NCI-H510A treated with DMSO at 0.1 percent for 48 hours (cell line): ENCODE measurements at regions not wholly inside any gene's neighbourhood (a gene's known extent, or its start where the extent isn't known, plus 50 kb on each side); places are given as distances from the start of the nearest gene placed in this dataset.
A peak's percentile ranks its signal among the peaks of the same experiment; 100 is the strongest.

Experiments used
- DNase-seq: peaks from one replicate; lab custom pipeline; 2025; lab: John Stamatoyannopoulos, UW

DNA sequence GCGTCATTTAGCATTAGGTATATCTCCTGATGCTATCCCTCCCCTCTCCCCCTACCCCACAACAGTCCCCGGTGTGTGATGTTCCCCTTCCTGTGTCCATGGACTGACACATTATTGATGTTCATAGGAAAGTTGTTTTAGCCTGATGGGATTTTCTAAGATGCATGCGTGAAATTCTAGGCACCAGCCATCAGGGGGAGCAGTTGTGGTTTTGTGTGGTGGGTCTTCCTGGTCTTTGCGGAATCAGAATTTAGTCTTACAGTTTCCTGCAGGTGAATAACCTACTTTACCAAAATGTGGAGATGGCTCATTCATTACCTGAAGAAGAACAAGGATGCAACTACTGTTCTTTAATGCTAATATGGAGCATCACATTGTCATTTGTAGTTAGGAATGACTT is 455.0 kb upstream of the THBS1 start:
- DNase-seq: peak; percentile 26

DNA sequence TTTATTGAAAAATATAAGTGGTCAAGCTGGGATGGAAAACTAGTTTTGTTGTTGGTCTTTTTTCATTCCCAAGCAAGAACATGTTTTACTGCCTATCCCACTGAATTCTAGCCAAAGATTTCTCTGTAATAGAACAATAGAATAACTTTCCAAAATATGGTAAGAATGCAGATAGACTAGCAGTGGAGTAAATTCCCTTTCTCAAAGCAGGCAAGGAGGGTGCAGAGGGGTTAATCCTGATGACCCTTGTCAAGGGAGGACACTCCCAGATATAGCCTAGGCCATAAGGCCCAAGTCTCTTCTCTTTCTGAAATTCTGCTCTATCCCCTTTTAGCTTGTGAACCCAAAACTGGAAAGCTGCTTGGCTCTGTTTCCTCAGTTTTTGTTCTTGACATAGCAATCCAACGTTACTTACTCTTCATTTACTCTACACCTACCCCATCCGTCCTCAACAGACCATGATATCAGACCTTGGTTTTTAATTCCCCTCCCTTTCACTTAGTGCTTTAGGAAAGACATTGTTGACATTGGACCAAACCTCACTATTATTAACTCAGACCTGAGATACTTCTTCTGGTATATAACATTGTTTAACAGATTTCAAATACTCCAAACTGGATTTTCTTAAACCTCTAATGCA is 453.6 kb upstream of the THBS1 start:
- DNase-seq: no peak

DNA sequence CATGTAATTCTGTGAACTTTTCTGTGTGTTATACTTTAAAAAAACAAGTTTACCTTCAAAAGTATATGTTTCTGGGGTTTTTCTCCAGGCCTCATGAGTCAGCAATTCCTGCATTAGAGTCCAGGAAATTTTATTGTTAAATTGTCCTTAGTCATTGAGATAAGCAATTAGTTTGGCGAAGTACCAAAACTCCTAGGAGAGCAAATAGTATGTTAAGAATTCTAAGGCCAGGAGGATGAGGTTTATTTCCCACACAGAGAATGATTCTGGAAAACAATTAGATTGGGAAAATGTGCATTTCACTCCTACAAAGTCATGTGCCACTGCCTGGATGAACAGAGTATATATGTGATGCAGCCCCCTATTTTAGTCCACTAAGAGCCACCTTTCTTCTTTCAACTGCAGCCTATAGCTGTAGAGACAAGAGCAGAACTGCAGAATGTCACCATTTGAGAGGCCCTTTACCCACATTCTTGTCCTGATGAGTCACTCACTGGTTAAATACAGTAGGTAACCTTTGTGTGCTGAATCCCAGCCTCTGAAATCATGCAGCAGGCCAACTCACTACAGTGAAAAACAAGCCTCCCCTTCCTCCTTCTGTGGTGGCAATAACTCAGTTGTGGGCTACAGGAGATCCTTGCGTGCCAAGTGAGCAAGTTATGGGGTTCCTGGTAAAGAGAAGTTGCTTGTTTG is 452.8 kb upstream of the THBS1 start:
- DNase-seq: peak; percentile 53

DNA sequence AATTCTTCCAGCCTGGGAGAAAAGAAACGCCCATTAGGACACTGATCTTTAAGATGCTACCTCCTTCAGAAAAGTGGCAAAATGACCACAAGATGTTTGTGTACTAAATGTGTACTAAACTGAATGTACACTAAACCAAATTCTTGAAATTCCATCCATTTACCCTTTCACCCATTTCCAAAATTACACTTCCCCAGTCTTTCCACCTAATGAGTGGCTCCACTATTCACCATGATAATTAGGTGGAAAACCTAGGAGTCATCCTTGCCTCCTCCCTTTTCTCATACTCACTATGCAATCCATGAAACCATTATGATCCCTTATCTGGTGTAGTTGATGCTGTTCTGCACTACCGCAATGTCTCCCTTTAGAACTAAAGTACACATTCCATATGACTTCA is 452.1 kb upstream of the THBS1 start:
- no peak for DNase-seq

DNA sequence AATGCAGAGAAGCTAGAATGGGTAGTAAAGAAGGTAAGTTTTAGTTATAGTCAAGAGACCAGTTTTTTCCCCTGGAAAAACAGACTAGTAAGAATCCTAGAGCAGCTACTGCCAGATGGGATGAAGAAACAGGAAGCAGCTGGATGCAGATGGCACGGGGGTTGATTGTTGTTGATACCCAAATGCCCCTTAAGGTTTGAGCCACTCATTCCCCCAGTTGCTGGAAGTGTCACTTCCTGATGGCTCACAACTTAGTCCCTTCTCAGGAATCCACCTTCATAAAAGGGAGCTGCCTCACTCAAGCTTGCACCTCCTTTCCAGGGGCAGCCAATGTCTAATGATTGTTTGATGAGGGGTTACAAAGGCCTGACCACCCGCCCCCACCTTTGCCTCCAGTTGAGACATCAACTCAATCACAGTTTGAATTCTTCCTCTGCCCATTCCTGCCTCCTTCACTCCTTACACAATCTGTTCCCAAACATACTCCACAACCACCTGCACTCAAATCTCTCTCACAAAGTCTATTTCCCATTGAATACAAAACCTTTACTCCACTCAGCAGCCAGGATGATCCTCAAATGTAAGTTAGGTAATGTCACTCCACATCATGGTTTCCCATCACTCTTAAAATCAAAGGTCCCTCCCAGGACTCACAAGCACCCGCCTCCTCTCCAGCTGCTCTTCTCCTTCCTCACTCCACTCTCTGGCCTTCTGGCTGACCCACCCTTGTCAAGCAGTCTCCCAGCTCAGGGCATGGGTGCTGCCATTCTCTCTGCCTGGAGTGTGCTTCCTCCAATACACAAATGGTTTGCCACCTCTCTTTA is 450.1 kb upstream of the THBS1 start:
- DNase-seq: no peak

DNA sequence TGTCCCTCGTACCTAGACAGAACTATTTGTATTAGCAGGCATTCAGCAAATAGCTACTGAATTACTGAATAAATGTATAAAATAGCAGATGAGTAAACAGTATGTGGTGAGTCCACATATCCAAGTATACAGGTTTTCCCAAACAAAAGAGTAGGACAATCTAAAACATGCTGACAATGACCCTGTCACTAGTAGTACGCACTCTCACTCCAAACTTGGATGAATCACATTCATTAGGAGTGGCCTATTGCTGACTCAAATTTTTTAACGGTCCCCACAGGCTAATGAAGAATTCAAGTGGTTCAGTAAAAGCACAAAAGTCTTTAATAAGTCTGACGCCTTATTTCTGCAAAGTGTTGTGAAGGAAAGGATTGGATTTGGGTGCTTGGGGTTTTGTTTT is 449.3 kb upstream of the THBS1 start:
- DNase-seq: no peak

DNA sequence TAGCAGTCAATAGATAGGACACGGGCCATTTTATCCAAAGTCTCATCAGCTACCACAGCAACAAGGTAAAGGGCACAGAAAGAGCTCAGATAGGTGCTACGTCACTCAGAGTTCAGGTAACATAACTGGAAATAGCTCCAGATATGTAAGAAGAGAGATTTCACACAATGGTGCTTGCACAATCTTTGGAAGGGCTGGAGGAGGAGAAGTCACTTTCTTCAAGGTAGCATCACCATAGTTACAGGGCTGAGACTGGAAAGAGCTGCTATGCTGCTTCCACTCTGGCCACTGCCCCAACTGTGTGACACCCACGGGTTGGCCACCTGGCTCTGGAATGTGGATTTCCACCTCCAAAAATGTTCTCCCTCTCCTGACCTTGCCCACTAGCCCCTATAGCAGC is 448.8 kb upstream of the THBS1 start:
- DNase-seq: no peak

DNA sequence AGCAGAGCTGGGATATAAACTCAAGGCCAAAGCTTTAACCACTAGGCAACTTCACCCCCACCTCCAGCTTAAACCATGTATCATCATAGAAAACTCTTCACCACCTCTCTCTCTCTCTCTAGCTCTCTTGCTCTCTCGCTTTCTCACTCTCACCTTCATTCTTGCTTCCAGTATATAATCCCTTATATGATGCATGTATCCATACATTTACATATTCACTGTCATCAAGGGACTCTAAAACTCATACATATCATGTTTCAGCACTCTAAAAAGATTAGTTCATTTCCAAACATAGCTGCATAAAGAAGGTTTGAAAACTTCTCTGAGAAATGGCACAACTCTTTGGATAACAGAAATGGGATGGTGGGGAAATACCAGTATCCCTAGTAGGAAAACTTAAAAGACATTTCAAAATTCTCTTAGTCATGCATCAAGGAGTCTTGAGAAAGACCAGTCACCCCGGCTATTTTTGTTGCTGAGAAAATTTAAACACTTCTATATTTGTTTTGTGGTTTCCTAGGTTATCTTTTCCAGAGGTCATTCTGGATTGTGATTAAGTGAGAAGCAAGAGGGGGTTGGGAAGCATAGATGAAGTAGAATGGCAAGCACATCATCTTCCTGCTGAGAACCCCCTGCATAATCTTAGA is 447.8 kb upstream of the THBS1 start:
- DNase-seq: no peak

DNA sequence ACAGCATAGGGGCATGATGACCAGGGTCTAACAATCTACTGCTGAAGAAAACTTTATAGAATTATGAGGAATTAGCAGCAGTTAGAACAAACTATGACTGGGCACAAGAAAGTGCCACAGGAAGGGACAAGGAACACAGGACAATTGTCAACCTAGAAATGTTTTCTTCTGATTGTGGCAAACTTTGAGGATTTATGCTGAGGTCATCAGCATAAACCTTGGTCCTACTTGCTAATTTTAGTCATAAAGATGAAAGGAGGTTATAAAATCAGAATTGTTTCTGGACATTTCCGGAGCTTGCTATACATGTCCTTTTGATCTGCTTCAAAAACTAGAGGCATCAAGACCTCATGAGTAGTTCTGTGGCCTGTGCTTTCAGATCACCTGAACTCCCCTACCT is 446.6 kb upstream of the THBS1 start:
- DNase-seq: no peak

DNA sequence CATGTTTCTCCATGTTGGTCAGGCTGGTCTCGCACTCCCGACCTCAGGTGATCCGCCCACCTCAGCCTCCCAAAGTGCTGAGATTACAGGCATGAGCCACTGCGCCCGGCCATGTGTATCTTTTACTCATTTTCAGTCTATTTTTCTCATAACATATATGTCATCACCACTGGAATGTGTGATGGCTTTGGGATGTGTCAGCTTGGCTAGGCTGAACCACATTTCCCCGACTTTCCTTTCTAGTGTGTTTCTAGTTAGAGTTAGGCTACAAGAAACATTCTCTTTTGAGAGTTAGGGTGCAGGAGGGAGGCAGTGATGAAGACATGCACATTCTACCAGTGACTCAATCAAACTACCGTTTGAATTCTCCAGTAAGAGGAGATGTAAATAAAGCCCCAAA is 444.9 kb upstream of the THBS1 start:
- DNase-seq: no peak

DNA sequence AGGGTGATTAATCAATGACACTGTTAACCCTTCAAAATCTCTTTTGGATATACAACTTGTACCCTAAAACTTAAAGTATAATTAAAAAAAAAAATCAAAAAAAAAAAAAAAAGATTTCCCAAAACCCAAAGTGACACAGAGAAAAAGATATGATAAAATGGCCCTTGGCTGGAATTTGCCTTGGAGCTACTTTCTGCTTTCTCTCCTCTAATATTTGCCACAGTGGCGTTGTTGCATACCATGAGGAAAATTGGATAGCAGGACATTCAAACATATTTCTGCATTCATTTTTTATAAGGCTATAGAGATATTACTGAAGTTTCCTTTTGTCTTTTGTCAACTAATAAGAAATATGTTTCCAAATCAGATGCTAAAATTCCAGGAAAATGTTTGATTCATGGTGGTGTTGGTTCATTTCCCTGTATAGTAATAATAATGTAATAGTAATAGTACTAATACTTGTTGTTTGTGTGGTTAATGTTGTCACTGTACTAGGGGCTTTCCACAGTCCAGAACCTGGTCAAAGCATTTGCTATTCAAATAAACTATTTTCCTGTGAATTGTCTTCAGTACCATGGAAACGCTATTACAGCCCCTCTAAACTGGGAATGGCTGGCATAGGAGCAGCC is 441.3 kb upstream of the THBS1 start:
- DNase-seq: no peak

DNA sequence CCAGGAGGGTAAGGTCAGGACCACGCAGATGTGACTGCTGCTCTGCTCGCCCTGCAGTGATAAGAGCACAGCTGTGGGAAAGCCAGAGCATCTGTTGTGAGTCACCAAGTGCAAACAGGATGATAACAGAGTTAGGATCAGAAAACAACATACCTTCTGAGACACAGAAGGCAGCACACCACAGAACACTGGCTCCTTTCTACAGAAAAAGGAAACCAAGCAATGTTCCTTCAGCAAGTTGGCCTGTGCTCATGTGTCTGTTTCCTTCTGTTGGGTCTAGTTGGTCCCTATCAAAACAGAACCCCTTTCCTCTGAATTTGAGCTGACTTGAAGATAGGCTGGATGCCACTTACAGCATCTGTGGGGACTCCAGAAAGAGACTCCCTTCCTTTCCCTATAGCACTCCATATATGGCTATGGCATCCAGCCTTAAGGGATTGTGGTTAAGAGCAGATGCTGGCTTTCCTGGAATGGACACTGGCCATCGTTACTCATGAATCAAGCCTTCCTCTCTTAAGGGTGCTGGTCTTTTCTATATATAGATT is 440.7 kb upstream of the THBS1 start:
- DNase-seq: no peak

DNA sequence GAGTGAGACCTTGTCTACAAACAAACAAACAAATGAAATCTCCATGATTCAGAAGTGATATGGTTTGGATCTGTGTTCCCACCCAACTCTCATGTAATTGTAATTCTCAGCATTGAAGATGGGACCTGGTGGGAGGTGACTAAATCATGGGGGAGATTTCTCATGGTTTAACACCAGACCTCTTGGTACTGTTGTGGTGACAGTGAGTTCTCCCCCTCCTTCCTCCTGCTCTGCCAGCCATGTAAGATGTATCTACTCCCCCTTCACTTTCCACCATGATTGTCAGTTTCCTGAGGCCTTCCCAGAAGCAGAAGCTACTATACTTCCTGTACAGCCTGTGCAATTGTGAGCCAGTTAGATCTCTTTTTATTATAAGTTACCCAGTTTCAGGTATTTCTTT is 438.4 kb upstream of the THBS1 start:
- DNase-seq: no peak

DNA sequence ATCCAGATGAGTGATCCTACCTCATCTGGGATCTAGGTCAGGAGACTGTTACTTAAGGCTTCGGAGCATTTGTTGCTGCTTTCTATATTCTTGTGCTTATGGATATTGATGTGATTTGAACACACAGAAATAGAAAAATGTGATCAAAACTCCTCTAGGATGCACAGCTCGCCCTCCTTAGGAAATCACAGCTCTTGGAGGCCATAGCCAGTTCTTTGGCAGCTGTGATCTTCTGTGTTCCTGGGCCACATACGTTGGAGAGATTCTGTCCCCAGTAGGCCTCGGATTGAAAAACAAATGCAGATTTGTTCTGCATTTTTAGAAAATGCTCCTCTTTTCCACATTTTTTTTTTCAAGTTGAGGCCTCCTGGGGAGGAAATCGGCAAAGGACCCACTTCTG is 437.4 kb upstream of the THBS1 start:
- DNase-seq: no peak

DNA sequence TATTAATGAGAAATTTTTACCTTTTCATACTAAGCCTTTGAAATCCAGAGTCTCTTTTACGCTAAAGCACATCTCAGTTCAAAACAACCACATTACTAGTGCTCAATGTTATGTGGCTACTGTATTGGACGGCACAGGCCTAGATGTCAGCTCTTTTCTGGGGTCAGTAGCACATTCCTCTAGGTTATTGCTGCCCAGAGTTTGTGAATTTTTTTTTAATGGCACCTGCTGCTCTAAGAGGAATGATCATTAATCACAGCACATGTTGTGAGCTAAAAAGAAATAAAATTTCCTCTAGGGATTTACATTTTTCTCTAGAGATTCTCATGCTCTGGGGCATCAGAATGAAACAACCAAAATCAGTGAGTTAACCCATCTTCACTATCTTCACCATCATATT is 436.8 kb upstream of the THBS1 start:
- no peak for DNase-seq

DNA sequence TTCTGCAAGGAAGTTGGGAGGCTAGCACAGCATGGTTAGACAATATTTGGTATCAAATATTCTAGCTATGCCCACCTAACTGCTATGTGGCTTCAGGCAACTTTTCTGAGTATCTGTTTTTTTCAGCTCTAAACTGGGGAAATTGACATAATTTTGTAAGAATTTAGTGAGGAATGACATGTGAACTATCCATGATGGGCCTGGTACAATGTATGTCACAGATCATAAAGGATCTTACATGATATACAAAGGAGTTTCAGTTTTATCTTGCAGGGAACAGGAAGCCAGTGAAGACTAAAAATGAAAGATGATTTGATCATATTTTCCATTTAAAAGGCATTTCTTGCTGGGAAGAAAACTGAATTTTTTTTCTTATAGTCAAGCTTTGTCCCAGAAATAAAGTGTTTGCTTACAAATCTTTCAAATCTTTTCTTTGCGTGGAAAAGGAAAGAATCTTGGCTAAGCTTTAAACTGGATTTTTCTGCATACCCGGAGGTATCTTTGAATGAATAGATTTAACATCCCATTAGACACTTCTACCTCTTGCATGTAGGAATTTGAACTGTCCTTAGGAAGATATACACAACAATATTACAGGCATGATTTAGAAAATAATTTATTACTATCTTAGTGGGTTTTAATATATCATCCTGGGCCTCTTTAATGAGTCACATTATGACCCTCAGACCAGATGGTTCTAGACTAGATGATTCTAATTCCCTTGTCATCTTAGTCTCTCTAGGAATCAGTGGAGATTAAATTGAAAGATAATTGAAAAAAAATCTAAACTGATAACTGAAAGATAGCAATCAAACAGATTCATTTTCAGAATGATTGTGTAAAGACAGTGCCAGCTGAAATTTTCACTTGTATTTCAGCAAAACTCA is 436.0 kb upstream of the THBS1 start:
- no peak for DNase-seq

DNA sequence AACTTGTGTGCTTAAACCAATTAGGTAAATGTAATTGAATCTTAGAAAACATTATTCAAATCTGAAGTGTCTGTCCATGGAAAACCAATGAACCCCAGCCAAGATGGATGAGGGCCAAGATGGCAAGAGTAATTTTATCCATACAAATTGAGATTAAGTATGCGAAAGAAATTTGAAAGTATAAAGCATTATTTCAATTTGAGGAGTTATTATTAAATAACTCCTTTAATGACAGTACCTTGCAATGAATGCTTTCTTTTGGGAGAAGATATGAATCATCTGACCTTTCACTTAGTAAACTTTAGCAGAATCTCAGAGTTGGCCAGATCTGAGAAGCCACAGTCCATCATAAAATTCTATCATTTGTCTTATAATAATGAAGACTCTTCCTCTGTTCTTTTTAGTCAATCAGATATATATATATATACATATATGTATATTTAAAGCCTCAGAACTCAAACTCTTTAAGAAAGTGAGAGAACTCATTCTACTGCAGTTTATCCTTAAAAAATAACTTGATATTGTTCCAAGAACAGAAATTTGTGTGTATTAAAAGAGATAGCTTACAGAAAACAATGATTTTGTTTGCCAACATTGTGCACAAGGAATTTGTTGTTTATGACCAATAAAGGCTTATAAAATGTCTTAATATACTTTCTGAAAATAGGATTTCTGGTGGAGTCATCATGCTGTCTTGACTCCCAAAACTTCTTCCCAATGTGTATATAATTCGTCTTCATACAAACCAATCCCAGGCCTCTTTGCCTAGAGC is 434.8 kb upstream of the THBS1 start:
- DNase-seq: no peak

DNA sequence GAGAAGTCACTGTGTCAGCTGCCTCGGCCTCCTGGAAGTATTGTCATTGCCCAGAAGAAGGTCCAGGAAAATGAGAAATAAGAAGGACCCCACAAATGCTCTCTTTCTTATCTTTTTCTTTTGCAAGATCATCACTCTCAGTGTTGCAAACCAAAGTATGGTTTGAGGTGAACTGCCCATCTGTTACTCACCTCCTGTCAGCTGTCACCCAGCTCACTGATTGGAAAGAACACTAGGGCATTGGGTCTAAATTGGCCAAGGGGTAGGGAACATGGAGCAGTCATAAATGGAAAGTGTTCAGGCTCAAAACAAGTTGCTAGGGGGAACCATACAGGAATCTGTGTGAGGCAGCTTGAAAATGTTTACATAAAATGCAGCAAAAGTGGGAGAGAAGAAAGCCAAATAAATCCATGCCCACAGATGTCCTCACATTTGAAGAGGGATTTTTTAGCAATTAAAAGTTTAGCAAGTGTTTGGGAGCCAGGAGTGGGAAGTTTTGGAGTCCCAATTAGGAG is 431.2 kb upstream of the THBS1 start:
- no peak for DNase-seq

DNA sequence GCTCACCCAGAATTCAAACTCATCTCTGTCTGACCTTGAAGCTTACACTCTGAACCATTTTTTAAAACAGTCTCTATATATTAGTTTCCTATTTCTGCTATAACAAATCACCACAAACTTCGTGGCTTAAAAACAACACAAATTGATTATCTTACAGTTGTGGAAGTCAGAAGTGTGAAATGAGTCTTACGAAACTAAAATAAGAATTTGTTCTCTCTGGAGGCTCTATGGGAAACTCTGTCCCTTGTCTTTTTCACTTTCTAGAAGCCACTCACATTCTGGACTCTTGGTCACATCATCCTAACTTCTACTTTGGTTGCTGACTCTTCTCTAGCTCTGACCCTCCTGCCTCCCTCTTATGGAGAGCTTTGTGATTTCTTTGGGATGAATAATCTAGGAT is 429.3 kb upstream of the THBS1 start:
- no peak for DNase-seq
